ENCODE measurements at regions not wholly inside any gene's neighbourhood (a gene's known extent, or its start where the extent isn't known, plus 50 kb on each side); places are given as distances from the start of the nearest gene placed in this dataset.

DNA sequence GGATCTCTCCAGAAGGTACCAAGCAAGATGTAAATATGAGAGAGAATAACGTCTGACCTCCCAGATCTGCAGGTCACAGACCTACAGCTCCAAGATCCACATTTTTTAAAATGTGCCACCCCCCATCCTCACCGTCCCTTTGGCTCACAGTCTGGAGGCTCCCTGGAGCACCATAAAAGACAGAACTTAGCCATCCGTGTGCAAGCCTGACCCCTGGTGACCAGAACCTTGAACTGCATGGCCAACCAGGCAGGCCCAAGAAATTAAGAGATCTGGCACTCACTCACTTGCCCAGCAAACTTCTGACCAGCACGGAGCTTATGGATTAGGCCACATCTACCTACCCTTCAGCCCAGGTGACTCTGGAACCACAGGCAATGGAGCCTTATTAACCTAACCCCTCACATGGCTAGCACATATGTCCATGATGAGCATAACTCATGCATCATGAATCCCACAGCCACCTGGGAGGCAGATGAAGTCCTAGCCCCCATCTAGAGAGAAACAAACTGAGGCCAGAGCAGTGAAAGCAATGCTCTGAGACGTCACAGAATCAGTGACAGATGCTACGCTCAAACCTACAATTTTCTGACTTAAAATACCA is 275.3 kb downstream of the UACA start:
- TF ChIP-seq, protein P1, sequence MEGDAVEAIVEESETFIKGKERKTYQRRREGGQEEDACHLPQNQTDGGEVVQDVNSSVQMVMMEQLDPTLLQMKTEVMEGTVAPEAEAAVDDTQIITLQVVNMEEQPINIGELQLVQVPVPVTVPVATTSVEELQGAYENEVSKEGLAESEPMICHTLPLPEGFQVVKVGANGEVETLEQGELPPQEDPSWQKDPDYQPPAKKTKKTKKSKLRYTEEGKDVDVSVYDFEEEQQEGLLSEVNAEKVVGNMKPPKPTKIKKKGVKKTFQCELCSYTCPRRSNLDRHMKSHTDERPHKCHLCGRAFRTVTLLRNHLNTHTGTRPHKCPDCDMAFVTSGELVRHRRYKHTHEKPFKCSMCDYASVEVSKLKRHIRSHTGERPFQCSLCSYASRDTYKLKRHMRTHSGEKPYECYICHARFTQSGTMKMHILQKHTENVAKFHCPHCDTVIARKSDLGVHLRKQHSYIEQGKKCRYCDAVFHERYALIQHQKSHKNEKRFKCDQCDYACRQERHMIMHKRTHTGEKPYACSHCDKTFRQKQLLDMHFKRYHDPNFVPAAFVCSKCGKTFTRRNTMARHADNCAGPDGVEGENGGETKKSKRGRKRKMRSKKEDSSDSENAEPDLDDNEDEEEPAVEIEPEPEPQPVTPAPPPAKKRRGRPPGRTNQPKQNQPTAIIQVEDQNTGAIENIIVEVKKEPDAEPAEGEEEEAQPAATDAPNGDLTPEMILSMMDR (IDR thresholded peaks at IDR 0.05; ENCODE audit: insufficient read depth, low read length) = peak; percentile 95
- TF ChIP-seq, protein P2, sequence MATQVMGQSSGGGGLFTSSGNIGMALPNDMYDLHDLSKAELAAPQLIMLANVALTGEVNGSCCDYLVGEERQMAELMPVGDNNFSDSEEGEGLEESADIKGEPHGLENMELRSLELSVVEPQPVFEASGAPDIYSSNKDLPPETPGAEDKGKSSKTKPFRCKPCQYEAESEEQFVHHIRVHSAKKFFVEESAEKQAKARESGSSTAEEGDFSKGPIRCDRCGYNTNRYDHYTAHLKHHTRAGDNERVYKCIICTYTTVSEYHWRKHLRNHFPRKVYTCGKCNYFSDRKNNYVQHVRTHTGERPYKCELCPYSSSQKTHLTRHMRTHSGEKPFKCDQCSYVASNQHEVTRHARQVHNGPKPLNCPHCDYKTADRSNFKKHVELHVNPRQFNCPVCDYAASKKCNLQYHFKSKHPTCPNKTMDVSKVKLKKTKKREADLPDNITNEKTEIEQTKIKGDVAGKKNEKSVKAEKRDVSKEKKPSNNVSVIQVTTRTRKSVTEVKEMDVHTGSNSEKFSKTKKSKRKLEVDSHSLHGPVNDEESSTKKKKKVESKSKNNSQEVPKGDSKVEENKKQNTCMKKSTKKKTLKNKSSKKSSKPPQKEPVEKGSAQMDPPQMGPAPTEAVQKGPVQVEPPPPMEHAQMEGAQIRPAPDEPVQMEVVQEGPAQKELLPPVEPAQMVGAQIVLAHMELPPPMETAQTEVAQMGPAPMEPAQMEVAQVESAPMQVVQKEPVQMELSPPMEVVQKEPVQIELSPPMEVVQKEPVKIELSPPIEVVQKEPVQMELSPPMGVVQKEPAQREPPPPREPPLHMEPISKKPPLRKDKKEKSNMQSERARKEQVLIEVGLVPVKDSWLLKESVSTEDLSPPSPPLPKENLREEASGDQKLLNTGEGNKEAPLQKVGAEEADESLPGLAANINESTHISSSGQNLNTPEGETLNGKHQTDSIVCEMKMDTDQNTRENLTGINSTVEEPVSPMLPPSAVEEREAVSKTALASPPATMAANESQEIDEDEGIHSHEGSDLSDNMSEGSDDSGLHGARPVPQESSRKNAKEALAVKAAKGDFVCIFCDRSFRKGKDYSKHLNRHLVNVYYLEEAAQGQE (IDR thresholded peaks at IDR 0.05; ENCODE audit: insufficient replicate concordance, low read depth) = no peak
